ENCODE measurements at regions not wholly inside any gene's neighbourhood (a gene's known extent, or its start where the extent isn't known, plus 50 kb on each side); places are given as distances from the start of the nearest gene placed in this dataset.

DNA sequence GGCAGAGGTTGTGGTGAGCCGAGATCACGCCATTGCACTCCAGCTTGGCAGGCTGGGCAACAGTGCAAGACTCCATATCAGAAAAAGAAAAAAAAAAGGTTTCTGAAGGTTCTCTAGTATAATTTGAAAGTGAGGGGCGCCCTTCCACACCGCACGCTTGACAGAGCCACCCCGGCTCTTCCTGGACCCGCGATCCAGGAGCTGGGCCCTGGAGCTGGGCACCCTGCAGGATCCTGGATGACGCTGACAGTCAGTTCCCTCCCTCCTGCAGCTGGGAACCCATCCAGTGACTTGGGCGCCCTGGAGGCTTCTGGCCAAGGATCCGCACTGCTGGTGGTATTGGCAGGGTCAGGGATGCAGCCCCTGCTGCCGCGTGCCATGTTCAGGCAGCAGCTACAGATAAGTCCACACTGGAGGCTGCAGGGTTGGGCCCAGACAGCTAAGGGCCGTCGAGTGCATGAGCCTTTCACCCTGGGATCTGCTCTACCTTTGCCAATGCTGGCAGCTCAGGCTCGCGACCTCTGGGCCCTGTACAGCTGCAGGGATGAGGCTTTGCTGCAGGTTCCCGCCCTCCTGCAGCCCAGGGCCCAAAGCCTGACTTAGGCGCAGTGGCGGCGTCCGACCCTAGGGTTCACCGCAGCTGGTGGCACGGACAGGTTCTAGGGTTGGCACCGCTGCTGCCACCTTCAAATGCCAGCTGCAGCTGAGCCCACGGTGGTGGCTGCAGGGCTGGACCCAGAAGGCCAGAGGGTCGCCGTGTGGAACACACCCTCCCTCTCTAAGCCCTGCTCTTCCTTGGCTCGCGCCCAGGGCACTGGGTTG, 110.2 kb downstream of the OR13A1 start:
- TF ChIP-seq GLIS3 (CRISPR knock-in tag; IDR thresholded peaks at IDR 0.05) (no peak), OSR1 (CRISPR knock-in tag; IDR thresholded peaks at IDR 0.05) (no peak), CSDC2 (CRISPR knock-in tag; IDR thresholded peaks at IDR 0.05) (no peak), TSHZ2 (CRISPR knock-in tag; IDR thresholded peaks at IDR 0.05) (no peak), ZFP30 (CRISPR knock-in tag; IDR thresholded peaks at IDR 0.05) (no peak), ZNF8 (CRISPR knock-in tag; IDR thresholded peaks at IDR 0.05) (no peak), PPARA (CRISPR knock-in tag; IDR thresholded peaks at IDR 0.05; ENCODE audit: borderline replicate concordance) (no peak), ESRRG (CRISPR knock-in tag; IDR thresholded peaks at IDR 0.05) (no peak), ARNTL (CRISPR knock-in tag; IDR thresholded peaks at IDR 0.05; ENCODE audit: borderline replicate concordance, low read depth) (no peak), ISL1 (CRISPR knock-in tag; IDR thresholded peaks at IDR 0.05) (no peak), PATZ1 (CRISPR knock-in tag; IDR thresholded peaks at IDR 0.05; ENCODE audit: borderline replicate concordance) (no peak), ZC3H10 (CRISPR knock-in tag; IDR thresholded peaks at IDR 0.05) (no peak)
